ENCODE measurements at regions not wholly inside any gene's neighbourhood (a gene's known extent, or its start where the extent isn't known, plus 50 kb on each side); places are given as distances from the start of the nearest gene placed in this dataset.

DNA sequence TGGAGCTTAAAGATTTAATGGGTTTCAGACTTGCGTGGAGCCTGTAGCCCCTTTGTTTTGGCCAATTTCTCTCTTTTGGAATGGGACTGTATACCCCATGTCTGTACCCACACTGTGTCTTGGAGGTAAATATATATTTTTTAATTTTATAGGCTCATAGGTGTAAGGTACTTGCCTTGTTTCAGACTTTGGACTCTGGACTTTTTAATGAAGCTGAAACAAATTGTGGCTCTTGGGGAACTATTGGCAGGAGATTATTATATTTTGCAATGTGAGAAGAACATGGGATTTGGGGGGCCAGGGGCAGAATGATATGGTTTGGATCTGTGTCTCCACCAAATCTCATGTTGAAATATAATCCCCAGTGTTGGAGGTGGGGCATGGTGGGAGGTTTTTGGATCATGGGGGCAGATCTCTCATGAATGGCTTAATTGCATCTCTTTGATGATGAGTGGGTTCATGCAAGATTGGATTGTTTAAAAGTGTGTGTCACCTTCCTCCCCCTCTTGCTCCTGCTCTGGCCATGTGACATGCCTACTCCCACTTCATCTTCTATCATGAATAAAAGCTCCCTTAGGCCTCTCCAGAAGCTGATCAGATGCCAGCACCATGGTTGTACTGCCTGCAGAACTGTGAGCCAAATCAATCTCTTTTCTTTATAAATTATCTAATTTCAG is 74.1 kb upstream of the ARHGAP20 start:
- no peak for DNase-seq (ENCODE audit: low spot score)

GRCh38 chr11:110785398-110785797 is 73.2 kb upstream of the ARHGAP20 start:
- DNase-seq (ENCODE audit: low spot score), result no peak

DNA sequence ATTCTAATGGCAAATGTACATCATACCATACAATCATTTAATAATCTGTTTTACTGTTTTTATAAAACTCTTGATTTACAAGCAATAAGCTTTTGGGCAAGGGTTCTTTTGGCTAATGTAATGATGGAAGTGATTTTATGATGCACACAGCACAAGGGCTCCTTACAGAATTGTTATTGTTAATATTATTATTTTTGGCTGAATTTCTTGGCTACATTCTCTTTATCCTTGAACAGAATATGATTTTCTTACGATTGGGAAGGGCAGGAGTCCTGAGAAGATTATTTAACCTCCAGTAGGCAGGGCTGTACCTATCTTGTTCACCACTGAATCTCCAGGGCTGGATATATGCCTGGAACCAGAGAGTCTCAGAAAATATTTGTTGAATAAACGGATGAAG is 70.4 kb upstream of the ARHGAP20 start:
- DNase-seq (ENCODE audit: low spot score), result no peak

DNA sequence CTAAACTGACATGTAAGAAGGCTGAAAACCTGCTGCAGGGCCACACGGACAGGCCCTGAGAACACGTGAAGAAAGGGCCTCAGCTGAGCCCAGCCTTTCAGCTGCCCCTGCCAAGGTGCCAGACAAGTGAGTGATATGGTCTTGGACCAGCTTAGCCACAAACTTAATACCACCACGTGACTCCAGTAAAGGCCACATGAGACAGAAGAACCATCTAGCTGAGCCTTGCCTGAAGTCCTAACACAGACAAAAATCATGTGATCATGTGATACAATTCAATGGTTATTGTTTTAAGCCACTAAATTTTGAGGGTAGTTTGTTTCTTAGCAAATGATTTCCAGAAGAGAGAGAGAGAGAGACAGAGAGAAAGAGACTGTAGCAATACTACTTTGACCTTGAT is 66.9 kb upstream of the ARHGAP20 start:
- no peak for DNase-seq (ENCODE audit: low spot score)

- DNase-seq (ENCODE audit: low spot score), result no peak
These were observed 66.1 kb upstream of the ARHGAP20 start for GRCh38 chr11:110778343-110778742.

DNA sequence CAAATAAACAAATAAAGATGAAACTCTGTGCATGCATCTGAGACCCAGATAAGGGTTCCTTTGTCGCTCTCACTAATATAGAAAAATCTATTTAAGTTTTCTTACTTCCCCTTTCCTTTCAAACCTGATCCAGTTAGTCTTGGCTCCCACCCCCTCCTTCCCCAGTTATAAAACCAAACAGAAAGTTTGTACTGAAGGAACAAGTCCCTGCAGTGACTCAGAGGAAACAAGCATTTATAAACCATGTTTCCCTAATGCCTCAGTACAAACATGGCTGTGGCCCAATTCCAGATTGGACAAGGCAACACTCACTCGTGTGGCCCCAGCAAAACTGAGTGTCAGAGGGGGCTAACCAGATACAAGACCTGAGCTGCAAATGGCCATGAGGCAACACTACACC is 65.5 kb upstream of the ARHGAP20 start:
- no peak for DNase-seq (ENCODE audit: low spot score)

GRCh38 chr11:110776081-110776480 is 63.8 kb upstream of the ARHGAP20 start:
- no peak for DNase-seq (ENCODE audit: low spot score)

DNA sequence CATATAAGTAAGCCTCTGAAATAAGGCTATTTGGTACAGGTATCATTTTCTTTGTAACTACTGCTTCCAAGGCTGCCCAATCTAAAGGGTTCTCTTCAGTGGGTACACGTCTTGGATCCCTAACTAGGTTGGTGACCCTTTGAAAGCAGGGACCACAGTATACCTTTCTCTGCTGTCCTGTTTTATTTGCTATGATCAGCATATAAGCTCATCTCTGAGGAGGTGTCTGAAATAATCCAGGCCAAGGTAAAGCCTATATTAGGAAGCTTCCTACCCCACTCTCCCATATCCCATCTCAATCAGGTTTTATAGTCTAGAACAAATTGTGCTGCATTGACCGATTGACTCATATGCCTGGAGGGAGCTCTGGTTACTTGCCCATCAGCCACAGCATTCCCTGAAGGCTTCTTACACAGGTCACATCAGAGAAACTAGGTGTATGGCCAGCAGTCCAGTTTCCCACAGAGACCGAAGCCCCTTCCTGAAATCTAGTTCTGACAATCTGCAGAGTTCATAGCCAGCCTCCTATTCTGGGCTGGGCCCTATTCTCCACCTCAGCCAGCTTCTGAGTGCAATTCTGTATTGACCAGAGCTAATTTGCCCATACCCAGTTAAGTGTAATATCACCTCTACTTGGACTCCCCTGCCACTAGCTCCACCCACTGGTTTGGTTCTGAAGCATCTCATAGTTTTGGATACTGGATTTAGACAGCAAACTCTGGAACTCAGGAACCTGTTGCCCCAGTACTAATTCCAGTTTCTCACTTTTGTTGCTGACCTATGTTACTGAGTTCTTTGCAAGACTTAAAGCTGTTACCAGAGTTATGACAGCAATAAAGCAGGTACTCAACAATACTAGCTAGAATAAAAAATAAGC is 62.1 kb upstream of the ARHGAP20 start:
- DNase-seq (ENCODE audit: low spot score), result no peak

- DNase-seq (ENCODE audit: low spot score), result no peak
These were observed 61.2 kb upstream of the ARHGAP20 start for GRCh38 chr11:110773442-110773841.

DNA sequence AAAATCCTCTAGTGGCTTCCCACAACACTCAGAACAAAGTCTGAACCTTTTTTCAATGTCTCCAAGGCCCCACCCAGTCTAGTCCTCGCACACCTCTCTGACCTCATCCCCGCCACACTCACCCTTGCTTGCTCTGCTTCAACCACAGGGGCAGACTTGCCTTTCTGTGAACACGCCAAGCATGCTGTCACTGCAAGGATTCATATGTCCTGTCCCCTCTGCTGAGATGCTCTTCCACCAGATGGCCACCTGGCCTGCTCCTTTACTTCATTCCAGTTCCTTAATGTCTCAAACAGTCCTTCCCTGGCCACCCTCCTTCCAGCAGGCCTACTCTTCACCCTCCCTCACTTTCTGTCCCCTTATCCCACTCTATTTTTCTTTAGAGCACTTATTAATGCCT is 60.6 kb upstream of the ARHGAP20 start:
- no peak for DNase-seq (ENCODE audit: low spot score)

- no peak for DNase-seq (ENCODE audit: low spot score)
These were observed 54.1 kb upstream of the ARHGAP20 start for GRCh38 chr11:110766316-110766715.

- DNase-seq (ENCODE audit: low spot score), result no peak
These were observed 52.2 kb upstream of the ARHGAP20 start for GRCh38 chr11:110764485-110764884.

DNA sequence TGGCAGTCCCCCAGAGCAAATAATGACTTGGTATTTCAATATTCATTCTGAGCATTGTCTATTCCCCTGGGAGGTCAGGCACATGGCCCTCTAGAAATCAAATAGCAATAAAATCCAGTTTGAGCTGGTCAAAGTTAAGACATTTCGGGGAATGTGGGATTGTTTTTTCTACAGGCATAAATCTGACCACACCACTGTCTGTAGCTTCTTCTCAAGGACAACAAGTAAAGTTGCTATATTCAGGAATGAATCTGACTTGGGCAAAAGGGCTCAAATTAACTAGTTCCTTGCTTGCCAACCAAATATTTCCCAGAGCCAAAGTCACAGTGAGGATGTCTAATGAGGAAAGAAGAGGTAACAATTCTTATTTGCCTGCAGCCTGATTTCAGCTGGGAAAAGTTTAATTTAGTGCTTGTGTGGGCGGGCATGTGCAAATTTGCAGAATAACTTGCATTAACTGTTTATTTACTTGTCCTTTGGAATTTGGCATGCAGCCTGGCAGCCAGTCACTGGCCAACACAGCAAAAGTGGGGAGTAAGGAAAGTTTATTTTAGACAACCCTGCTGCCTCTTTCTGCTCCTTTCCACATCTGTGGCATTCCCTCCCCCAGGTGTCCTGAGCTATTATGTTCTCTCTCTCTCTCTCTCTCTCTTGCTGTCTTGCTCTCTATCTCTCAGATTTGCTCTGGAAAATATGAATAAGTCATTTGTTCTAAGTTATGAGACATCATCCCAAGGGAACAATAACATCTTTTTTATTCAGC is 51.2 kb upstream of the ARHGAP20 start:
- DNase-seq (ENCODE audit: low spot score), result no peak

- no peak for DNase-seq (ENCODE audit: low spot score)
These were observed 50.4 kb upstream of the ARHGAP20 start for GRCh38 chr11:110762590-110762989.
